ENCODE measurements at regions not wholly inside any gene's neighbourhood (a gene's known extent, or its start where the extent isn't known, plus 50 kb on each side); places are given as distances from the start of the nearest gene placed in this dataset.

DNA sequence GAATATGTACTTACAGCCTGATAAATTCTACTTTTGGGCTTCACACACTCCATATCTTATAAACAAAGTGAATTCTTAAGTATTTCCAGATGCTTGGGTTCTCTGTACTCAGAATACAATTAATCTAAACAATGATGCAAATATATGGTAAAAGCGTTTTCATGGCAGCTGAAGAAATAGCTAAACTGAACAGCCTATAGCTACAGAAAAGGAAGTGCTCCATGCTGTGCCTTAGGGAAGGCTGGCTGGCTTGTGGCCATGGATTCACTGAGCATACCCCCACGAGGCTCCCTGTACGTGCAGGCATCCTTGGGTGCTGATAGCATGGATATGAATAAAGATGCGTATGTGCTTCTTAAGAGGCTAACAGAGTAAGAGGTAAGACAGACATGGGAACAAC lies 264.0 kb downstream of the KLF13 start:
- DNase-seq (ENCODE audit: low spot score, unreplicated experiment) = no peak
- no peaks in the 10 kb centered on the region for H3K4me1 Mint-ChIP-seq (ENCODE audit: low read depth)
- no peaks in the 10 kb centered on the region for H3K27me3 Mint-ChIP-seq
- TF ChIP-seq, protein P1, sequence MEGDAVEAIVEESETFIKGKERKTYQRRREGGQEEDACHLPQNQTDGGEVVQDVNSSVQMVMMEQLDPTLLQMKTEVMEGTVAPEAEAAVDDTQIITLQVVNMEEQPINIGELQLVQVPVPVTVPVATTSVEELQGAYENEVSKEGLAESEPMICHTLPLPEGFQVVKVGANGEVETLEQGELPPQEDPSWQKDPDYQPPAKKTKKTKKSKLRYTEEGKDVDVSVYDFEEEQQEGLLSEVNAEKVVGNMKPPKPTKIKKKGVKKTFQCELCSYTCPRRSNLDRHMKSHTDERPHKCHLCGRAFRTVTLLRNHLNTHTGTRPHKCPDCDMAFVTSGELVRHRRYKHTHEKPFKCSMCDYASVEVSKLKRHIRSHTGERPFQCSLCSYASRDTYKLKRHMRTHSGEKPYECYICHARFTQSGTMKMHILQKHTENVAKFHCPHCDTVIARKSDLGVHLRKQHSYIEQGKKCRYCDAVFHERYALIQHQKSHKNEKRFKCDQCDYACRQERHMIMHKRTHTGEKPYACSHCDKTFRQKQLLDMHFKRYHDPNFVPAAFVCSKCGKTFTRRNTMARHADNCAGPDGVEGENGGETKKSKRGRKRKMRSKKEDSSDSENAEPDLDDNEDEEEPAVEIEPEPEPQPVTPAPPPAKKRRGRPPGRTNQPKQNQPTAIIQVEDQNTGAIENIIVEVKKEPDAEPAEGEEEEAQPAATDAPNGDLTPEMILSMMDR (IDR thresholded peaks at IDR 0.05; ENCODE audit: unreplicated experiment) = no peak
- H3K4me3 Mint-ChIP-seq (ENCODE audit: low read depth) = no peak overlapping the region
- H3K27ac Mint-ChIP-seq = no peak overlapping the region
- H3K36me3 Mint-ChIP-seq (ENCODE audit: insufficient read depth) = no peaks in the 10 kb centered on the region
- H3K9me3 Mint-ChIP-seq (ENCODE audit: low read depth) = no peaks in the 10 kb centered on the region

DNA sequence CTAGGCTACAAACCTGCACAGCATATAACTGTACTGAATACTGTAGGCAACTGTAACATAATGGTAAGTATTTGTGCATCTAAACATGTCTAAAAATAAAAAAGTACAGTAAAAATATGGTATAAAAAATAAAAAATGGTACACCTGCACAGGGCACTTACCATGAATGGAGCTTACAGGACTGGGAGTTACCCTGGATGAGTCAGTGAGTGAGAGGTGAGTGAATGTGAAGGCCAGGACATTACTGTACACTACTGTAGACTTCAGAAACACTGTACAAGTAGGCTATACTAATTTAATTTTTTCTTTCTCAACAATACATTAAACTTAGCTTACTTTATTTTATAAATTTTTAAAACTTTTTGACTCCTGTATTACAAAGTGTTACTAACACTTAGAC lies 265.3 kb downstream of the KLF13 start:
- Mint-ChIP-seq H3K27me3 (no peaks in the 10 kb centered on the region), H3K4me1 (ENCODE audit: low read depth) (no peaks in the 10 kb centered on the region), H3K9me3 (ENCODE audit: low read depth) (no peaks in the 10 kb centered on the region), H3K36me3 (ENCODE audit: insufficient read depth) (no peaks in the 10 kb centered on the region), H3K4me3 (ENCODE audit: low read depth) (no peak overlapping the region), H3K27ac (no peak overlapping the region)
- DNase-seq (ENCODE audit: low spot score, unreplicated experiment) = no peak
- TF ChIP-seq, protein P1 (IDR thresholded peaks at IDR 0.05; ENCODE audit: unreplicated experiment) = no peak

DNA sequence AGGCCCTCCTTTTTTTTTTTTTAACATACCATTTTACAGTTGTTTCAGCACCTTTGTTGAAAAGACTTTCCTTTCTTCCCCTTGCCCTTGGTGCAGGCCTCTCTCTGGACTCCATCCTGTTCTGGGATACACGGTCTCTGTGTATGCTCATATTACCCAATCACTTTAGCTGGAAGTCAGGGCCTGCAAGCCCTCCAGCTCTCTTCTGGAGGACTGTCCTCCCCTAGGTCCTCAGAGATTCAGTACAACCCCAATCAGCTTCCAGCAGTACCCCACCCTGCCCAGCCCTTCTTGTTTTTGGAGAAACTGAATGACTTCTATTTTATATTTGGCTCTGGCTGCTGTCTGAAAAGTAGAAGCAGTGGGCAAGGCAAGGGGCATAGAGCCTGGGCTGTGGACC lies 270.8 kb downstream of the KLF13 start:
- Mint-ChIP-seq H3K27ac (no peak overlapping the region), H3K27me3 (no peaks in the 10 kb centered on the region), H3K36me3 (ENCODE audit: insufficient read depth) (no peaks in the 10 kb centered on the region), H3K9me3 (ENCODE audit: low read depth) (peaks cover 4% of the 10 kb centered on the region), H3K4me1 (ENCODE audit: low read depth) (peaks cover 17% of the 10 kb centered on the region), H3K4me3 (ENCODE audit: low read depth) (no peak overlapping the region)
- no peak for DNase-seq (ENCODE audit: low spot score, unreplicated experiment)
- TF ChIP-seq, protein P1 (IDR thresholded peaks at IDR 0.05; ENCODE audit: unreplicated experiment) = no peak

DNA sequence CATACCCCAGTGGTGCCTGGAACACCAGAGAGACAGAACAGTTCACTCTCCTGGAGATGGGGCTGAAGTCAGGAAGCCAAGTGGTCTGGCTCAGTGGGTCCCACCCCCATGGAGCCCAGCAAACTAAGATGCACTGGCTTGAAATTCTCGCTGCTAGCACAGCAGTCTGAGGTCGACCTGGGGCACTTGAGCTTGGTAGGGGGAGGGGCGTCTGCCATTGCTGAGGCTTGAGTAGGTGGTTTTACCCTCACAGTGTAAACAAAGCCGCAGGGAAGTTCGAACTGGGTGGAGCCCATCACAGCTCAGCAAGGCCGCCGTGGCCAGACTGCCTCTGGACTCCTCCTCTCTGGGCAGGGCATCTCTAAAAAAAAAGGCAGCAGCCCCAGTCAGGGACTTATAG lies 272.0 kb downstream of the KLF13 start:
- TF ChIP-seq, protein P1 (IDR thresholded peaks at IDR 0.05; ENCODE audit: unreplicated experiment) = no peak
- peak; percentile 34 for DNase-seq (ENCODE audit: low spot score, unreplicated experiment)
- no peaks in the 10 kb centered on the region for H3K36me3 Mint-ChIP-seq (ENCODE audit: insufficient read depth)
- no peak overlapping the region for H3K4me3 Mint-ChIP-seq (ENCODE audit: low read depth)
- peaks cover 17% of the 10 kb centered on the region for H3K4me1 Mint-ChIP-seq (ENCODE audit: low read depth)
- no peak overlapping the region for H3K27ac Mint-ChIP-seq
- H3K27me3 Mint-ChIP-seq = no peaks in the 10 kb centered on the region
- H3K9me3 Mint-ChIP-seq (ENCODE audit: low read depth) = peaks cover 9% of the 10 kb centered on the region

DNA sequence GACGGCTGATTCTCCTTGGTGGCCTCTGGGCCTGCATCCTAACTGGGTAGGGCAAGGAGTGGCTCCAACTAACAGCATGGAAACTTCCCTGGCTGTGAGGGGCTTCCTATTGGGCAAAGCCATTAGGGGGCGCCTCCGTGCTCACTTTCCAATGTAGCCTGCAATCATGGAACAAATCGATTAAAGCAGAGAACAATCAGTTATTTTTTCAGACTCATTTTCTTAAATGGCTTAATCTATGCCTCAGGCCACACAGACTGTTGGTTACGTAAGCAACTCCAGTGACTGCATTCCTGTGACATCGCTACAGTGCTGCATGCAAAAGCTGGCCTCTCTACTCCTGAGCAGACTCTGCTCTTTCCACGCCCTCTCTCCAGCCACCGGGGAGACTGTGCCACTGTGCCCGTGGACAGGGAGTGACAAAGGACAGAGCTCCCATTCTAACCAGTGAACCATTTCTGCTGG lies 278.9 kb downstream of the KLF13 start:
- Mint-ChIP-seq H3K9me3 (ENCODE audit: low read depth) (peaks cover 6% of the 10 kb centered on the region), H3K4me1 (ENCODE audit: low read depth) (peaks cover 6% of the 10 kb centered on the region), H3K4me3 (ENCODE audit: low read depth) (no peak overlapping the region), H3K27ac (peak overlapping the region; percentile 47), H3K36me3 (ENCODE audit: insufficient read depth) (peaks cover 1% of the 10 kb centered on the region), H3K27me3 (no peaks in the 10 kb centered on the region)
- no peak for DNase-seq (ENCODE audit: low spot score, unreplicated experiment)
- TF ChIP-seq, protein P1 (IDR thresholded peaks at IDR 0.05; ENCODE audit: unreplicated experiment) = peak; percentile 42

Measured in progenitor cell of endocrine pancreas (in vitro differentiated cells).